ENCODE measurements at regions not wholly inside any gene's neighbourhood (a gene's known extent, or its start where the extent isn't known, plus 50 kb on each side); places are given as distances from the start of the nearest gene placed in this dataset.

DNA sequence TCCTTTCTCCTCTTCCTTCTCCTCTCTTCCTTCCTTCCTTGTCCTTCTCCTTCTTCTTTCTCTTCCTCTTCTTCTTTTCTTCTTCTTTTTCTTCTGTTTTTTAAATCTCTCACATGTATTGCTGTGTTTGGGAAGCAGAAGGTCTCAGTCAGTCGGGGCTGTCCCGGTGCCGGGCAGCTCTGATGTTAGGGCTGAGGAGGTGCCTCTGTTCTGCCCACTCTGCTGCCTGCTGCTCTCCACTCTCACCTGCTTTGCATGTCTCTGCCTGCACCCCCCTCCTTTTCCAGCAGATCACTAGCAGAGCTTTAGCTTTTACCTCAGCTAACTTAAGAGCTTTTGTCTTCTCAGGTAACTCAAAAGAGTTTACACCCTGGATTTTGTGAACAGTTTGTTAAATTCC is 276.6 kb downstream of the CHRM3 start:
- TF ChIP-seq EZH2 (IDR thresholded peaks at IDR 0.05; ENCODE audit: insufficient read depth, poor library complexity, severe bottlenecking) (no peak), EZH2phosphoT487 (IDR thresholded peaks at IDR 0.05; ENCODE audit: insufficient read depth, low read depth) (no peak)

All from GM23248 (cell line).